ENCODE measurements at regions not wholly inside any gene's neighbourhood (a gene's known extent, or its start where the extent isn't known, plus 50 kb on each side); places are given as distances from the start of the nearest gene placed in this dataset.
"Not testable (repeated sequence)": the region's sequence is repeated elsewhere in the genome, so short reads cannot be mapped to it uniquely, and the experiment has no call there.

- no peak for TF ChIP-seq EZH2phosphoT487 (IDR thresholded peaks at IDR 0.05; ENCODE audit: low read depth)
- no peak for TF ChIP-seq CTCF (IDR thresholded peaks at IDR 0.05; ENCODE audit: low read depth, low read length)
- Histone ChIP-seq H3K9me3 (ENCODE audit: insufficient read depth, low read length) (no peaks in the 10 kb centered on the region), H3K9ac (ENCODE audit: low read length) (no peak overlapping the region)
Measured at GRCh38 chr15:25171111-25171811, 216.5 kb downstream of the SNRPN start.

GRCh38 chr15:25171856-25172687 is 217.3 kb downstream of the SNRPN start:
- H3K79me2 ChIP-seq (ENCODE audit: low read length), result no peaks in the 10 kb centered on the region
- H3K27ac ChIP-seq (ENCODE audit: low read length), result no peak overlapping the region
- H3K4me2 ChIP-seq (ENCODE audit: low read length), result no peak overlapping the region
- no peak overlapping the region for H3K4me3 ChIP-seq (ENCODE audit: low read length)
- H4K20me1 ChIP-seq (ENCODE audit: insufficient read depth, low read length), result no peaks in the 10 kb centered on the region
- no peaks in the 10 kb centered on the region for H3K27me3 ChIP-seq (ENCODE audit: low read depth, low read length)
- TF ChIP-seq EZH2phosphoT487 (IDR thresholded peaks at IDR 0.05; ENCODE audit: low read depth) (no peak), CTCF (IDR thresholded peaks at IDR 0.05; ENCODE audit: low read depth, low read length) (no peak)
- H2AFZ ChIP-seq (ENCODE audit: low read depth, low read length), result no peak overlapping the region
- no peak overlapping the region for H3K9ac ChIP-seq (ENCODE audit: low read length)
- H3K9me3 ChIP-seq (ENCODE audit: insufficient read depth, low read length), result no peaks in the 10 kb centered on the region
- H3K36me3 ChIP-seq (replicated peaks; ENCODE audit: low read depth, low read length), result no peaks in the 10 kb centered on the region
- no peaks in the 10 kb centered on the region for H3K4me1 ChIP-seq (ENCODE audit: low read length)

More at GRCh38 chr15:25171111-25171811, 216.5 kb downstream of the SNRPN start:
- Histone ChIP-seq H3K4me1 (ENCODE audit: low read length) (no peaks in the 10 kb centered on the region), H3K36me3 (replicated peaks; ENCODE audit: low read depth, low read length) (no peaks in the 10 kb centered on the region), H3K79me2 (ENCODE audit: low read length) (no peaks in the 10 kb centered on the region), H3K27me3 (ENCODE audit: low read depth, low read length) (no peaks in the 10 kb centered on the region), H3K4me3 (ENCODE audit: low read length) (no peak overlapping the region), H3K4me2 (ENCODE audit: low read length) (no peak overlapping the region), H2AFZ (ENCODE audit: low read depth, low read length) (no peak overlapping the region), H3K27ac (ENCODE audit: low read length) (no peak overlapping the region), H4K20me1 (ENCODE audit: insufficient read depth, low read length) (no peaks in the 10 kb centered on the region)

- Histone ChIP-seq H3K79me2 (ENCODE audit: low read length) (no peaks in the 10 kb centered on the region), H2AFZ (ENCODE audit: low read depth, low read length) (no peak overlapping the region), H4K20me1 (ENCODE audit: insufficient read depth, low read length) (no peaks in the 10 kb centered on the region), H3K4me1 (ENCODE audit: low read length) (no peaks in the 10 kb centered on the region), H3K4me2 (ENCODE audit: low read length) (no peak overlapping the region), H3K4me3 (ENCODE audit: low read length) (no peak overlapping the region), H3K27ac (ENCODE audit: low read length) (no peak overlapping the region), H3K9me3 (ENCODE audit: insufficient read depth, low read length) (no peaks in the 10 kb centered on the region), H3K9ac (ENCODE audit: low read length) (no peak overlapping the region), H3K36me3 (replicated peaks; ENCODE audit: low read depth, low read length) (no peaks in the 10 kb centered on the region), H3K27me3 (ENCODE audit: low read depth, low read length) (no peaks in the 10 kb centered on the region)
- no peak for TF ChIP-seq CTCF (IDR thresholded peaks at IDR 0.05; ENCODE audit: low read depth, low read length)
- TF ChIP-seq EZH2phosphoT487 (IDR thresholded peaks at IDR 0.05; ENCODE audit: low read depth), result no peak
Measured at GRCh38 chr15:25172691-25173090, 217.9 kb downstream of the SNRPN start.

GRCh38 chr15:25173241-25174028 is 218.6 kb downstream of the SNRPN start:
- TF ChIP-seq EZH2phosphoT487 (IDR thresholded peaks at IDR 0.05; ENCODE audit: low read depth) (no peak), CTCF (IDR thresholded peaks at IDR 0.05; ENCODE audit: low read depth, low read length) (no peak)
- Histone ChIP-seq H3K36me3 (replicated peaks; ENCODE audit: low read depth, low read length) (no peaks in the 10 kb centered on the region), H2AFZ (ENCODE audit: low read depth, low read length) (no peak overlapping the region), H3K4me1 (ENCODE audit: low read length) (no peaks in the 10 kb centered on the region), H3K9me3 (ENCODE audit: insufficient read depth, low read length) (no peaks in the 10 kb centered on the region), H3K27me3 (ENCODE audit: low read depth, low read length) (no peaks in the 10 kb centered on the region), H3K27ac (ENCODE audit: low read length) (no peak overlapping the region), H3K4me3 (ENCODE audit: low read length) (no peak overlapping the region), H3K9ac (ENCODE audit: low read length) (no peak overlapping the region), H3K79me2 (ENCODE audit: low read length) (no peaks in the 10 kb centered on the region), H4K20me1 (ENCODE audit: insufficient read depth, low read length) (no peaks in the 10 kb centered on the region), H3K4me2 (ENCODE audit: low read length) (no peak overlapping the region)

GRCh38 chr15:25174149-25174548 is 219.4 kb downstream of the SNRPN start:
- H3K9ac ChIP-seq (ENCODE audit: low read length); H3K27ac ChIP-seq (ENCODE audit: low read length); H3K9me3 ChIP-seq (ENCODE audit: insufficient read depth, low read length); H3K4me2 ChIP-seq (ENCODE audit: low read length); H3K4me3 ChIP-seq (ENCODE audit: low read length); H3K79me2 ChIP-seq (ENCODE audit: low read length); H2AFZ ChIP-seq (ENCODE audit: low read depth, low read length); H4K20me1 ChIP-seq (ENCODE audit: insufficient read depth, low read length); H3K36me3 ChIP-seq (replicated peaks; ENCODE audit: low read depth, low read length); H3K27me3 ChIP-seq (ENCODE audit: low read depth, low read length); H3K4me1 ChIP-seq (ENCODE audit: low read length): not testable (repeated sequence)

Data from OCI-LY3 (cell line).